ENCODE measurements at regions not wholly inside any gene's neighbourhood (a gene's known extent, or its start where the extent isn't known, plus 50 kb on each side); places are given as distances from the start of the nearest gene placed in this dataset.

DNA sequence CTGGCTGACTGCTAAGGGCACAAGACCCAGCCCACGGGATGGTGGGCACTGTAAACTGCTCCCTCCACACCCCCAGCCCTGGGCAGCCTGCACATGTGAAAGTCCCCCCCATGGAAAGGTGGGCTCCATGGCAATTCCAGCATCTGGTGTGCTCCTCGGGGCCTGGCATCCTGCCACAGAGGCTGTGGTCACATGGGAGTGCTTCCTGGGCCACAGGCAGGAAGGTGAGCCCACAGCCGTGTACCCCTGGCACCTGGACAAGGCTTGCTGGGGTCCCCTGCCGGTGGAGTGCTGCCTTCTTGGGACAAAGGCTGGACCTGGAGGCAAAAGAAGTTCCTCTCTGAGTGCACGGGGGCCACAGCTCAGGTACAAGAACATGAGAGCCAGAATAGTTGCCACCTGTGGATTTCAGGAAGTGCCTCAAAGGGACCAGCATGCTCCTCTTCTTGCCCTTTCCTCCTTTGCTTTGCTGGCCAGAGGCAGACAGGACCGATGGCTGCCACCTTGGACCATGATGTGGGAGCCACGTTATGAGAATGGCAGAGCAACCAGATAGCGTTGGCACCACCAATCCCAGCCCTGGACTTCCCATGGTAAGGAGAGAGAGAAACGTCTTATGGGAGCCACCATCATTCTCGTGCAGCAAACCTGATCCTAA lies 120.2 kb upstream of the MLN start:
- DNase-seq (ENCODE audit: low read depth) = no peak

DNA sequence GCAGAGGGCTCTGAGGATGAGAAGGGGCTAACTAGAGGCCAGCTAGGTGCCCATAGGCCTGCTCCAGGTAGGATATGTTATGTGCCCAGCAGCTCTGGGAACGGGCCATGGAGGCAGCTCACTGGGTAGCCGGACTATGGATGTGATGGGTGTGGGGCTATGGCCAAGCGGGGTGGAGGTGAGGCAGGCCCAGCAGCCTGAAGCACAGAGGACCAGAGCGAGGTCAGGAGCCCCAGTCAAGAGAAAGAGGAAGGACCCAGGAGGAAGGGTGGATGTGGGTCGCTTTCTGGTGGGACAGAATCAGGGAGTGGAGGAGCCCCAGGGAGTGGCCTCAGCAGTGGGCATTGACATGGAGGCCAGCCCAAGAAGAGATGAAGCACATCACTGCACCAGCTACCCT lies 117.9 kb upstream of the MLN start:
- no peak for DNase-seq (ENCODE audit: low read depth)

DNA sequence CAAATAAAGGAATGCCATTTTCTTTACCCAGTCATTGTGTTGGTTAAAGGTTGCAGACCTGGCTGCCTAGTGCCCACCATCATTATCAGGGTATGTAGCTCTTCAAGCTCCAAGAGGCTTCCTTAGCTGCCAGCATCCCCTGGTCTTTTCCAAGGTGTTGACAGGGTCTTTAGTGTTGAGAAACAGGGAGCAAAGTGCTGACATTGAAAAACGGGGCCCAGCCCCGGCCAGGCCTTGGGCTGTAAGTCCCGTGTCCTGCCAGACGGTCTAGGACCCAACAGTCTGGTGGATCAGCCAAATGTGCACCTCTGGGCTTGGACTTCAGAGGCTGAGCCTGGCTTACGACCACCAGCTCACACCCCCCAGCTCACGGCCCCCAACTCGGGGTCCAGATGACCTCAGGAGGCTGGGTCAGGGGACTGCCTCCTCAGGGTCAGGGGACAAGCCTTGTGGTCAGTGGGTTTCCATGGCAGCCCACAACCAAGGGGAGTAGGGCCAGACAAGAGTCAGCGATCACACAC lies 114.4 kb upstream of the MLN start:
- no peak for DNase-seq (ENCODE audit: low read depth)

DNA sequence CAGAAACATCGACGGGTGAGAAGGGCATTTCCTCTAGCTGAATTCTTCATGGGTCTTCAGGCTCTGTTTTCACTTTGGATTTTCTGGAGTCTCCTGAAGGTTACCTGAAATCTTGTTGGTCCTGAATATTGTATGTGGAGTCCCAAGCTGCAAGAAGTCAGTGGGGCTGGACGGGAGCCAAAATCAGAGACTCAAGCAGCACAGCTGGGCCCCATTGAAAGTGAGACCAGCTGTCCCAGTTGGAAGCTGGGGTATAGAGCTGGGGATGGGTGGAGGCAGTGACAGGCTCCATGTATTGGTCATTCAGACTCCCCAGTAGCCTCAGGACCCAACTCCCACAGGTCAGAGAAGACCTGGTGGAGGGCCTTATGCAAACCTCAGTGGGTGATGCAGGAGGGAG lies 111.3 kb upstream of the MLN start:
- DNase-seq (ENCODE audit: low read depth) = no peak

DNA sequence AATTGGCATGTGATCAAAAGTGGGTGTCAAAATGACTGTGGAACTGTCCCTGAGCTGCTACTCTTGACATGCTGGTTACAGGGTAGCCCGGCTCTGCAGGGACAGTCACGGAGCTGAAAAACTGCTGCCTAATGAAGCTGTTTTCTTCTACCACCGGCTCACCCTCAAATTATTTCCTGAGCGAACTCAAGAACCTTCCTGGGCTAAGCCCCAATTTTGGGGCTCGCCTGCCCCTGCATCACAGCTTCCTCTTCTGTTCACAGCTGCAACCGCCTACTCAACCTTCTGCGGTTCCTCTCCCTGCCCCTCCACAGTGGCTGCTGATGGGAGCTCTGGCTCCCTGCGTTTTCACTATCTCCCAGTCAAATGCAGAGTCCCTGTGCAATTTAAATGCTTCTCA lies 110.8 kb upstream of the MLN start:
- DNase-seq (ENCODE audit: low read depth) = no peak

DNA sequence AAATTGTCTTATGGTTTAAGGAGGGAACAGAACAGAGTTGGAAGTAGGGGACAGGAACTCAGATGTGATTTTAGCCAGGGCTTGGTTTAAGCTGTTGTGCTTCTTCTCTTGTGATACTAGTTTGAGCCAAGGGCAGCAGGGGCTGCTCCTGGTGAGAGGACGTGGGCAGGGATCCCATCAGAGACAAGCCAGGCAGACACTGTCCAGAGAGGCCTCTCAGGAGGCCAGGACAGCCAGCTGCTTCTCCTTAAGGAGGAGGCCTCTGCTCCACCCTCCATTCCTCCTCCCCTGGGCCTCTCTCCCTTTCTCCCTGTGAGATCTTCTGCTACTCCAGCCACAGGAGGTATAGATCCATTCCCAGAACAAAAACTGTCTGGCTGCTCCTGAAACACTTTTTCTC lies 108.4 kb upstream of the MLN start:
- DNase-seq (ENCODE audit: low read depth) = no peak

DNA sequence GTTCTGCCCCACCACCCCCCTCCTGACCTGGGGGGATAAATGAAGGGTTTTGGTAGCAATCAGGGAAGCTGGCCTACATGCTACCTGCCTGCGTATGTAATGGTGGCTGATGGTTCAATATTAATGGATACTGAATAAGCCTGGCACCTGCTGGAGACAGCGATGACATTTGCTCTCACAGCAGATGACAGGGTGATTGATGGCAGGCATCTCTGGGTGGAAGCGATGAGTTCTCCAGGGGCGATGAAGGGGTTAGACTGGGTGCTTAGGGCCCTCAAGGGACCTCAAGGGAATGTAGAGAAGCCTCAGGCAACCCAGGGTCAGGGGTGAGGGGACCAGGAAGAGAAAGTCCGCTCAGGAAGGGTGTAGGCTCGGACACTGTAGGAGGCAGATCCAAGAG lies 107.7 kb upstream of the MLN start:
- no peak for DNase-seq (ENCODE audit: low read depth)

DNA sequence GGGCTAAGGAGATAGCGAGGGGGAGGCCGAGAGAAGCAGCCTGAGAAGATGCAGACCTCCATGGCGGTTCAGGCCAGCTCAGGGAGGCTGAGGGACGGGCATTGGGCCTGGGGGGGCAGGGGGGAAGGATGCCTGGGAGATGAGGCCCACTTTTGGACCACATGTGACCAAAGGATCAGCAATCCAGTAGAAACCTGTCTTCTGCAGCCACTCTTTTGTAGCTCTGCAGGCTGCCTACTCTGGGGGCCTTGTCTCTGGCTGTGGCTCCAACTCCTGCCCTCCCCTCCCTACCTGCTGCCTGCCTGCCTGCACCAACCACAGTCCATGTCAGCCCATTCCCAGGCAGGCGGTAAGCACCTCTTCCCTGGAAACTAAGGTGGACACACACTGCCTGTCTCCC lies 106.8 kb upstream of the MLN start:
- no peak for DNase-seq (ENCODE audit: low read depth)

DNA sequence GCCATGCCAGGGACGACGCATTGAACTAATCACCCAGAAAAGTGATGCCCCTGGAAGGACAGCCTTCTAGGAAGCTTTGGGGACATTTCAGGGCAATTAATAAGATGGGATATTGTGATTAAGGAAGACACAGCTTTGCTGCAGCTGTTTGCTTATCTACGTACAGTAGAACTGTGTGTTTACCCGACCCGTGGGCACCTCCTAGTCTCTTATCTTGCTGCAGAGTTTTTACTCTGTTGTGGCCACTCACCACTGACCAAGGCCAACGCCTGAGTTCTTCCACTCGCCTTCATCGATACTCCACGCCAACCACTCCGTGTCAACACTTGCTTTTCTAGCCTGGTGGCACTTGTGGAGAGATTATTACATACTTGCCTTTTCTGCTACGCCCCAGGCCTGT lies 105.9 kb upstream of the MLN start:
- DNase-seq (ENCODE audit: low read depth) = no peak

DNA sequence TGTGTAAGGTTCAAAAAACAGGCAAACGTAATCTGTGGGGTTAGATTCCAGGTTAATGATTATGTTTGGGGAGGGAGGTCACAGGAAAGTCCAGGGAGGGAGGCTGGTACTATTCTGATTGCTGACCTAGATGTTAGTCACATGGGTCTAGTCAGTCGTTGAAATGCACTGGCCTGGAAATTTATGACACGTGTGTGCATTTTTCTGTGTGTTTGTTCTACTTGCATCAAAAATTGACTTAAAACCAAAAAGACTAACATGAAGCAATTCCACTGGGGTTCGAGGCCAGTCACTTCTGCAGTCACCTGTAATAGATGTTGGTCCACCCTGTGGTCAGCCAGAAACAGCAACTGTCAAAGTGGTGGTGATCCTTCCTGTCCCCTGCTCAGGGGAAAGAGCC lies 104.2 kb upstream of the MLN start:
- no peak for DNase-seq (ENCODE audit: low read depth)

DNA sequence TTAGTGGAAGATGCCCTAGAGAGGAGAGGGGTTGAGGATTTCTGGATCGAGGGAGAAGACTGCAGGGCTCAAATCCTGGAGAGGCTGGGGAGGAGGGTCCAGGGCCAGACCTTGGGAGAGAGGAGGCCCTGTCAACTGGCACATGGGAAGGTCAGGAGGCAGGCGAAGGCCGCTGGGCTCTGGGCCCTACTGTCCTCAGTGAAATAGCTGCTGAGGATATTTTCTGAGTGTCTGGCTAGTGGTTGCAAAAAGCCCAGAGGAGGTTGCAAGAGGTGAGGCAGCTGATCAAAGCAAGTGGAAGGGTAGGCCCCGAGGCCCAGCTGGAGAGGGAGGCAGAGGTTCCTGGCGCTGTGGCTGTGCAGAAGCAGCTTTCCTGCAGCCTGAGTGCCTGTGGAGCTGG lies 103.4 kb upstream of the MLN start:
- no peak for DNase-seq (ENCODE audit: low read depth)

DNA sequence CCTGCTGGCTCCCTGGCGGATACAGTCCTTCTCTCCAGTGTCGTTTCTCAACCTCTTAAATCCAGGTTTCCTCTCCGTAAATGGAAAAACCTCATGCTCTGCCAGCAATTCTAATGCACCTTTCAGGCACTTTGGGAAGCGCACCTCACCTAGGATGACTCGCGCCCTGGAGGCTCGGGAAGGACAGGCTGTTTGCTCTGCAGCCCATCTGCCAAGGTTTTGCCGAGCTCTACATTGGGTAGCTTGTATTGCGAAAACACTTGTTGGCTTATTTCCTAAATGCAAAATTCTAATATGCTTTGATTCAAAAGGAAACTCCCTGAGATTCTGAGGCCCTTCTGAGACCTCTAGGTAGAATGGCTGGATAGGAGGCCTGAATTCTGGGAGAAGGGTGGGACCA lies 102.6 kb upstream of the MLN start:
- DNase-seq (ENCODE audit: low read depth) = no peak

DNA sequence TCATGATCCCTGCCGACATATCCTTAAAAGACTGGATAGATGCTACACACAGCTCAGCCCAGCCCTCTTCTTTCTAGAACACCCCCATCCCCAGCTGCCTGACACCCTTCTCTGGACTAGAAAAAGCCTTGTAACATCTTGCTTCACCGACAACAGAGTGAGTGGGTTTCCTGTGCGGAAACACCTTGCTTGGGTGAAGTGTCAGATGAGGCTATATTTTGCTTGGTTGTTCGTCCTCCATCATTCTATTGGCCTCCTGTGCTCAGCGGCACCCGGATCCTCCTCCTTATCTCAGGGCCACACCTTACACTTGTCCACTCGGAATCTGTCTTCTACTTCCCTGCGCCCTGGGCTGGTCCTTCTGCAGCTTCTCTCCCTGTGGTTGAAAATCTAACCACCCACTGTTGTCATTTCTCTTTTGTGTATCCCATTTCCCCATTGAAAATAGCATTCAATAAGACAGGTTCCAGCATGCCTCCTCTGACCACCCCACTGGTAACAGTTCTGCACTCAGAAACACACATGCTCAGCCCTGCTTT lies 101.3 kb upstream of the MLN start:
- no peak for DNase-seq (ENCODE audit: low read depth)

DNA sequence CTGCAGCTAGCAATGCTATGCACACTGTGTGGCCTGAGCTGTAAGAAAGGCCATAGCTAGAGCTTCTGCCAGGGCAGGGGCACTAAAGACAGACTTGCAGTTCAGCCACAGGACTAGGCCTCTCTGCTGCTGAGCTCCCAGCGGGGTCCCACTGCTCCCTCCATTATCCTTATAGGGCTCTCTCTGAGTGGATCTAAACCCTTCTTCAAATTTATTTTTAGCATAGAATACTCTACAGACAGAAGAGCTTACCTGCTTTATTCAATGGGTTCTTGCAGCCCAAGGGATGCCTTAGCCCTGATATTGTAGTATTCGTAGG lies 100.9 kb upstream of the MLN start:
- DNase-seq (ENCODE audit: low read depth) = no peak

DNA sequence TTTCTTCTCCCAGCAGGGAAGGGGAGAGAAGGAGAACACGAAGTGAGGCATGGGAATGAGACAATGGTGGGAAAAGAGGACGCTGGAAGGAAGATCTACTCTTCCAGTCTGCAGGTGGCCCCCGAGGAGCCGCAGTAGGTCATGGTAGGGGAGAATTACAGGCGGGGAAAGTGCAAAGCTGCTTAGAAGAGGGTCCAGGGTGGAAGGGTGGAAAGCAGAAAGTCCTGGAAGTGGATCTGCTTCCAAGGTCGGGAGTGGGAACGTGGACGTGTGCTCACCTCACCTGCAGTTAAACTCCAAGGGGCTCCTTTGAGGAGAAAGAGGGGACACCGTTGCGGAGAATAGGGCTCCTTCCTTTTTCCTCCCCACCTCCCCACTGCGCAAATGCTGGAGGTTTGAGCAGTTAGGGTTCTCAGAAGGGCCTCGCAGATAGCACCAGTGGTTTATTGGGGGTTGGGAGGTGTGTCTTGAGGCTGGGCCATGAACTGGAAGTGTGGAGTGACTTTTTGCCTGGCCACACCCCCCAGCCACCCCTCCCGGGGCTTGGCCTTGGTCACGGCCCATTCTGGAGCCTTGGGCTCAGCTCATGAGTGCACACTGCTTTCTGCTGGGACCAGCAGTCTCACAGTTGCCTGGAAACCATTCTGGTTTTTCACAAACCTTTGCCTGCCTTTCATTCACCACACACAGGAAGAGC lies 100.4 kb upstream of the MLN start:
- DNase-seq (ENCODE audit: low read depth) = peak; percentile 41

DNA sequence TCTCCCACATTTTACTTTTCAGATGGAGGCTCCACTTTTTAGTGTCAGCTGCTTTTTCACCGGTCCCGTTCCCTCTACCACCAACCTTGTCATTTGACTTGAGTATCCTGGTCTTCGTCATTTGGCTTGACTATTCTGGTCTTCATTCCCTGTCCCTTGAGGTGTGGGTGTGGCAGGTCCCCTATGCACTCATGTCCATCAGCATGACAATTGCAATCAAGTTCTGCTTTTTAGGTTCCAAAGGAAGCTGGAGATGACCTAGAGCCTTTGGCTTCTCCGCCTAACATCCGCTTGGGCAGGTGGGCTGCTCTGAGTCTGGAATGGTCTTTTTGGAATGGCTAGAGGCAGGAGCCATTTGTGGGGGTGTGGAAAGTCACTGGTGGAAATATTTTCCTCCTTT lies 99.8 kb upstream of the MLN start:
- no peak for DNase-seq (ENCODE audit: low read depth)

DNA sequence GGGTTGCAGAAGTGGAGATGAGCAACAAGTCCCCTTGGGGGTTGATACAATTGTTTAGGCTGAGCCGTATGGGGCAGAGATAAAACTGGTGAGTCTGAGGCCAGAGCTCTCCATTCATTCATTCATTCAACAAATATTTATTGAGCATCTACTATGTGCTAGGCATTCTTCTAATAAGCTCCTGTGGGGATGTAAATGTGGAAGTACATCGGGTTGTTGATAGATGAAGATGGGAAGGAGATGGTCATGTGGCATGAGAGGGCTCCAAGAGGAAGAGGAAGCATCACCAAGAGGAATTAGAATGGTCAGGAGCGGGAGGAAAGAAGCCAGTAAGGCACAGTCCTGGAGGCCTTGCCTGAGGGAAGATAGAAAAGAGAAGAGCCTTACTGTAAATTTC lies 98.7 kb upstream of the MLN start:
- DNase-seq (ENCODE audit: low read depth) = no peak

DNA sequence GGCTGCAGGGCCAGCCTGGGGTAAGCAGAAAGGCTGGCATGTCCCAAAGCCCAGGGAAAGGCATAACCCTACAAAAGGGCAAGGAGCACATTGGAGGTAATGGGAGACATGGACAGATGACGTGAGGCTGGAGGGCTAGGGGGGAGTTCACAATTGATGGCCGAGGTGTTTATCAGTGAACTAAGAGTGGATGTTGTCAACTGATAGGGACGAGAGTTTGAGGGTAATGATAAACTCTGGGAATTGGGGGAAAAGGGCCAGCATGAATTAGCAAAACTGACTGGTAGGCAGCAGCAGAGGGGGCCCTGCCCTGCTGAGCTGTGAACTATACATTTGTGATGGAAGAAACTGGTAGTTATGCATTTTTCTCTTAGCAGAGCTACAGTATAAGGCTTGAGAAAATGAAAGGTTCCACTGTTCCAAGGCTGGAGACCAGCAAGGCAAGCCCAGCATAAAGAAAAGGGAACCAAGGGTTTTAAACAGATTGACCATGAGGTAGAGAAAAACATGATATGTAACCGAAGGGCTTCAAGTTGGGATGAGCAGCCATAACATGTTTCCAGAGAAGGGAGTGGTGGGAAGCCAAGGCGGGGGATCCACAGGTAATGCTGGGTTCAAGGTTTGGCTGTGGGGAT lies 98.1 kb upstream of the MLN start:
- no peak for DNase-seq (ENCODE audit: low read depth)

DNA sequence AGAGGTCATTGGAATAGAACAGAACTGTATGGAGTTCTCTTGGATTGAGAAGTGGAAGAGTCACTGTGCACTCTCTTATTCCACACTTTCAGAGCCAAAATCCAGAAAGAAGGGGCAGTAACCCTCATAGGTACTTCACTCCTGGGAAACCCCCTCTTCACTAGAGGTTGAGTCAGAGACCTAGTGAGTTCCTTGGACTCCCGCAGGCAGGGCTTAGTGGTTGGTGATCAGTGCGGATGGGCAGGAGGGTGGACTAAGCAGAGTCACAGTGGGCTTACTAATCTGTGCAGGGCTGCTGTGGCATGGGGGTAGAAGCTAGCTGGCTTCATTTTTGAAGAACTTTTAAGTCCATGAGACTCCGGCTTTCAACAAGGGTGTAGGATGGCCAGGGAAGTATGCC lies 95.0 kb upstream of the MLN start:
- no peak for DNase-seq (ENCODE audit: low read depth)

DNA sequence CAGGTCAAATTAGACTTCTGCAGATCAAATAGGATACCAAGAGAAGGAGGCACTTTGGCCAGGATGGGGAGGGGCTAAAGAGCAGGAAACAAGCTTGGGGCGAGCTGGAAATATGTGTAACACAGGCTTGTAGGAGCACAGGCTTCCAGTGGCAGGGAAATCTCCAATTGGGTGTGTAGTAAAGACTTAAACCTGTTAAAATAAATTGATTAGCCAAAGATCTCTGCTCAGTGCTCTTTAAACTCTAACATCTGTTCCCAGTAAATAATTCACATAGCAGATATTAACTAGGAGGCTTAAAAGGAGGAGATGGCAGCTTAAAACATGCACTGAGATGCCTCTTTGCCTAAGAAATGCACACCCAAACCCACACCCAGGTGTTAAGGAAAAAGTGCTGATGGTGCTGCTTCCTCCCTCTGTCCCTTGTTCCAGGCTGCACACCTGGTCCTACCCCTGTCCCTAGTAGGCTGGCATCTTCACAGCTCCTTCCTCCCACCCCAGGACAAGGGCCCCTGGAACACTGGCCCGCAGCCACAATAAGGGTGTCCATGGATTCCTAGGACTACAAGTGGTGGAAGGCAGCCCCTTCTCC lies 93.5 kb upstream of the MLN start:
- no peak for DNase-seq (ENCODE audit: low read depth)

DNA sequence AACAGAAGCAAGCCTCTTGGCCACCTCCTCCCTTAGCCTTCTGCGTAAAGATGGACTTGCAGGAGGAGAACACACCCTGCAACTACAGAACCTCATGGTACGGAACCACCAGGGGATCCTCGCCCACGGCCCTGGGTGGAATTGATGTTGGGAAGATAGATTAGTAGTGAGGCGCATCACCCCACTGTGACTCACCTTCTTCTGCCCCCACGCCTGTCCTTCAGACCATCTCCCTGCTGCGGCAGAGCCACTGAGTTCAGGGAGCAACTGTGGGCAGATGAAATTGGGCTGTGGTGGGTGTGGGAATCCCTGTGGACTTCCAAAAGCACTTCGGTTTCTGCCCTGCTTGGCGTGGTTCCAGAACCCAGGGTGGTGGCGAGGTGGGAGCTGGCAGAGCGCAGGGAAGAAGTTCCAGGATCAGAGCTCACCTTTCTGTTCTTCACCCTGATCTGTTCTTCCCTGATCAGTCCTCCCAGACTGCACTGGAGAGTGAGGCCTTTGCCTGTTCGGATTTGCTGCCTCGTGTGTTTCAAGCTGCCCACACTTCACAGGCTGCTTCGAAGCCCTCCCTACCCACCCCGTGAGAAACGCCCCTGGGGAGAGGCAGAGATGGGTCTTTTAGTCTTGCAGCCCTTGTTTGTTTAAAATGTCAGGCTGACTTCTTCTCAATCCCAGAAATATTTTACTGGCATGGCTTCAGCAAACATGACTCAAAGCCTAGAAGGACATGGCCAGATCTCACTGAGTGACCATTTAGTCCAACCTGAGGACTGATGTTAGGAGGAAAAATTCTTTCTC lies 92.8 kb upstream of the MLN start:
- no peak for DNase-seq (ENCODE audit: low read depth)

DNA sequence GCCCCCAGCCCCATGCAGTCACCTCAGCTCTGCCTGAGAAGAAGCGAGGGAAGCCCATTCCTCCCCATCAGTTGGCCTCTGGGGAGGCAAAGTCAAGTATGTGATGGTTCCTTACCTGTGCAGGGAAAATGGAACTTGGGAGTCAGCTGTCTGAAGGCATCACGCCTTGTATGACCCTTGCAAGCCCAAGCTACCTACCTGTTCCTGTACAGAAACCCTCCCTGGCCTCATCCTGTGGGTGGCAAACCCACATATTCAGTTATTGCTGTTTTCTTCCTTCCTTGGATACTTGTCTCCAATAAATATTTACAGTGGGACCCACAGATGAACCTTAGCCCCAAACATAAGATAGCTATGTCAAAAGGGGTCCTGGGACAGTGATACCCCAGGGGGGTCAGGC lies 92.2 kb upstream of the MLN start:
- no peak for DNase-seq (ENCODE audit: low read depth)

All from activated T-cell treated with anti-CD3 and anti-CD28 coated beads for 48 hours (primary cell).